Germinal center (tissue), 1 donor: ENCODE measurements at regions not wholly inside any gene's neighbourhood (a gene's known extent, or its start where the extent isn't known, plus 50 kb on each side); places are given as distances from the start of the nearest gene placed in this dataset.
"Not testable (repeated sequence)": the region's sequence is repeated elsewhere in the genome, so short reads cannot be mapped to it uniquely, and the experiment has no call there.

Source experiments
- DNase-seq: peaks from one replicate; pipeline ENCODE4 v3.0.0; 2012; ENCODE audit warnings: mixed read lengths, low spot score

DNA sequence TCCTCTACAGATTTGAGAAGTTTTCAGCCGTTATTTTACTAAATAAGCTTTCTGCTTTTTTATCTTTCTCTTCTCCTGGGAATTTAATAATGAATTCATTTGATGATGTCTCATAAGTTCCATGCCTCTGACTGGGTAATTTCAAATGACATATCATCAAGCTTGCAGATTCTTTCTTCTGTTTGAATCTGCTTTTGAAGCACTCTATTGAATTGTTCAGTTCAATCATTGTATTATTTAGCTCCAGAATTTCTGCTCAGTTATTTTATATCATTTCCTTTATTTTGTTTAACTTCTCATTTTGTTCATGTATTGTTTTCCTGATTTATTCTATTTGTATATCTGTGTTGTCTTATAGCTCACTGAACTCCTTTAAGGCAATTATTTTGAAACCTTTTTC lies 196.9 kb upstream of the CNTNAP2 start:
- no peak for DNase-seq

DNA sequence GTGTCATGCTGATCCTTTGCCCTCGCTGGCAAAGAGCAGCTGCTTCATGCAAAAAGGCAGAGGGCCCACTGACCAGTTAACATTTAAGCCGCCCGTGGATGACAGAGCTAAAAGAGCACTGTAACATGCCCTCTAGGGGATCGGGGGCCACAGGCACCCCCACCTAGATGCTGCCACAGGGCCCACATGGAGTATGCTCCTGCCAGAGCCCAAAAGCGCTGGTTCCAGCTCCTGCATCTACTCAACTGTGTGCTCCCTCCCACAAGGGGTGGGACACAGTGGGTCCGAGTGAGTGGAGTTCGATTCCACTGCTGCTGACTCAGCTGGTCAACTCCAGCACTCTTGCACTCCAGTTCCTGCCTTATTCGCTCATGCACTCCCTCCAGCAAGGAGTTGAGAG lies 199.8 kb upstream of the CNTNAP2 start:
- DNase-seq = no peak

DNA sequence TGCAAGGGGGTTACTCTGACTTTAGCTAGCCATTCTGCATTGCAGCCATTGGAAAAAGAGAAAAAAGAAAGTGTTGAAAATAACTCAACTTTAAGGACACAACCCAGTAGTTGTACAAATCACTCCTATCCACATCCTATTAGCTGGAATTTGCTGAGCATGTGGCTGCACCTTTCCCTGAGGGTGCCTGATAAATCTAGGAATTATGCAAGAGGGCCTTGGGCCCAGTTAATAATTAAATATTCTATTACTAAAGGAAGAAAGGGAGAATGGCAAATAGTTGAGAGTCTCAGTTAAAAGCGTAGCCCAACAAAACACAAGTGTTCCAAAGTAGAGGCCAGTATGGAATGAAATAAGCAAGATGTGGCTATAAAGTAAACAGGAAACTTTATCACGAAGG lies 200.9 kb upstream of the CNTNAP2 start:
- no peak for DNase-seq

DNA sequence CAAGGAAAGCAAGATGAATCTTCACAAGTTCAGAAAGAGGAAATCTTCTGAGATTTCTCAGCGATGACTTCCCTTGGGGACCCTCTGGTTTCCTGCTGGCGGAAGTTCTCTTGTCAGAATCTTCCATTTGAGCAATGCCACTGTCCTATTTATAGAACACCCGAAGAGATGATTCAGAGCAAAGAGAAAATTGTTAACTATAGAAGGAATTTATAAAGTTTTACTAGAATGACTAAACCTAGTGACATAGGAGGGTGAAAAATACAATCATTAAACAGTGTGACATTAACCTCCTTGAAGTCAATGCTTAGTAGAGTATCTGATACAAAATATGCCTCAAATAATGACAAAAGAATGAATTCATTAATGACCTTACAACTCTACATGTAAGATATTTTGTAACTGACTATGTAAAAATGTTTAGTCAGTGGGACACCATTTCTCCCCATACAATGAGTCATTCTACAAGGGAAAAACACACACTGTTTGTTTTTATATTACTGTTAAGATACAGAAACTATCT lies 206.5 kb upstream of the CNTNAP2 start:
- no peak for DNase-seq

DNA sequence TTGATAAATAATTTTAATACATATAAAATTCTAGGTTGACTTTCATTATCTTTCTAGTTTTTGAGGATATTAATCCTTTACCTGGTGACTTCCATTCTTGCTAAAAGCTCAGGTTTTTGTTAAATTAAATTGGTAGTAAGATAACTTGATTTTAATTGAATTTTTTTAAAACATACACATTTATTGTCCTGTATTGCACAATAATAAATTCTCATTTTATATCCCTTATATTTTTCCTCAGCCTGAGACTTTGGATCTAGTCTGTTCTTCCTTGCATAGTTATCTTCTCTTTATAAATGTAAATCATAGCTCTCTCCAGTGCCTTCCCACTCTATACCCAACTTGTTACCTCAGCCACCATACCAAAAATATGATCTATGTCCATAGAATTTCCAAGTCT lies 212.9 kb upstream of the CNTNAP2 start:
- no peak for DNase-seq

DNA sequence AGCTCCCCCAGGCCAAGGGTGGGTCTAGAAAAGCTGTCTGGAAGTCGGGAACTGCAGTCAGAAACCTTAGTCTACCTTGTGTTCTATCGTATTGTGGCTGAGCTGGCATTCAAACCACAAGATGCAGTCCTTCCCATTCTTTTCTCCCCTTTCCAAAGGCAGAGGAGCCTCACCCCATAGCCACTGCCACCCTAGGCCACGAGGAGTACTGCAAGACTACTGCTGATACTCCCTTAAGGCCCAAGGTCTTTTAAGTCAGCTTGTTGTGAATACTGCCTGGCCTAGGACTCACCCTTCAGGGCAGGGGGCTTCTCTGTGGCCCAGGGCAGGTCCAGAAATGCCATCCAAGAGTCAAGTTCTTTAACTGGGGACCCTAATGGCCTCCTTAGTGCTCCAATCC lies 214.5 kb upstream of the CNTNAP2 start:
- DNase-seq = no peak

DNA sequence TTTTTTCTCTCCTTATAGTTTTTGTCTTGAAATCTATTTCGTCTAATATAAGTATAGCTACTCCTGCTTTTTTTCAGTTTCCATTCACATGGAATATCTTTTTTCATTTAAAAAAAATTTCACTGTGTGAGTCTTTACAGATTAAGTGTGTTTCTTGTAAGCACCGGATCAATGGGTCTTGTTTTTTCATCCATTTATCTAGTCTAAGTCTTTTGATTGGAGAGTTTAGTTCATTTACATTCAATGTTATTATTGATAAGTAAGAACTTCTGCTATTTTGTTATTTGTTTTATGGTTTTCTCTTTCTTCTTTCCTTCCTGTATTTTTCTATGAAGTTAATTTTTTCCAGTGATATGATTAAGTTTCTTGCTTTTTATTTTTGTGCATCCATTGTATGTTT lies 216.7 kb upstream of the CNTNAP2 start:
- no peak for DNase-seq

DNA sequence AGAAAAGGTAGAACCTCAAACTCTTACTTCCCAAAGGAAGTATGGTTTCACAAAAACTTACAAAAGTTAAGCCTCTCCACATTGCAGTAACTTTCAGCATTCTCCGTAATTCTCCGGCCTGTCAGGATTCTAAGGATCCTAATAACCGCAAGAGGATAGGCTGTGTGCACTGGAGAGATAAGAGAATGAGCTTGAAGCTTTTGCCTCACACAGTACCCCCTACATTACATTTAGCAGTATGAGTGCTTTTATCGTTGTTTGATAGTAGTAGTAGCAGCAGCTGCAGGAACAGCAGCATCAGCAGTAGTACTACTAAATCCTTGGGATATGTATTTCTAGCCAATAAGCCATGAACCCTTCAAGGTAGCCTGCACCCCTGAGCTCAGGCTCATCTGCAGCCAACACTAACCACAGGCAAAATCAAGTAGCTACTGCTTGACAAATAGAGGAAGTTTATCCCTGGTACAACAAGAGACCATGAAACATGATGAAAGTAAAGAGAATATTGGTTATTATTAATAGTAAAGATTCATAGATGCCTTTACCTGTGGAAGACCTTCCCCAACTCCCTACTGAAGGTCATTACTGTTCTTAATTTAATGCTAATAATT lies 222.6 kb upstream of the CNTNAP2 start:
- no peak for DNase-seq

DNA sequence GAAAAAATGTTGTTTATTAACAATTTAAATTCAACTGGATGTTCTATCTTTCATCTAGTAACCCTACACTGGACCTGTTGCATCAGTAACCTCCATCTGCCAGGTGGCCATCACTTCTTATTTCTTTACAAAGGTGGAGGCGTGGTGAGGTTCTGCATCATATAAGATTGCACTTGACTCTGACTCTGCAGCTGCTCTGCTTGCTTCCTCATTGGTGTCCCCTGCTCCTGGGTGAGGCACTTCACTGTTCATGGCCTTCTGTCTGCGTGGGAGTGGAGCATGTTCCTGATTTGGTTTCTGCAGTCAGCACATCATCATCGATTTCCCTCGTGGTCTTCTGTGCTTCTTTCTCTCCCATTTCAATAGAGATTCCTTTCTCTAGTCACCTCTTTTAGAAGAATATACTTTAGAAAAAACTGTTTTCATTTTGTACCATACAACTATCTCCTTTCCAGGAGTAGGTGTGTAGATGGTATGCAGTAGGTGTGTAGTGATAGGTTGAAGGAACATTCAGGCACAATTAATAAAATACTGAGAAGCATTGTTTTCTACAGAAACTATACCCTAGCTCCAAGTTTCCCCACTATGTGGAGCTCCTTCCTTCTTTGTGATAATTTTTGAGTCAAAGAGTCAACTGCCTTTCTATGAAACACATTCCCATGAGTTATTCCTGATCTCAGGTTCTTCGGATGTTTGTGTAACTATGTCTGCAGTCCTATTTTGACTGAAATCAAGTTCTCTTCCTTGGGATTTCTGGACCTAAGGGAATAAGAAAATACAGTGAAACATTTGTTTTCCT lies 231.7 kb upstream of the CNTNAP2 start:
- DNase-seq = no peak

DNA sequence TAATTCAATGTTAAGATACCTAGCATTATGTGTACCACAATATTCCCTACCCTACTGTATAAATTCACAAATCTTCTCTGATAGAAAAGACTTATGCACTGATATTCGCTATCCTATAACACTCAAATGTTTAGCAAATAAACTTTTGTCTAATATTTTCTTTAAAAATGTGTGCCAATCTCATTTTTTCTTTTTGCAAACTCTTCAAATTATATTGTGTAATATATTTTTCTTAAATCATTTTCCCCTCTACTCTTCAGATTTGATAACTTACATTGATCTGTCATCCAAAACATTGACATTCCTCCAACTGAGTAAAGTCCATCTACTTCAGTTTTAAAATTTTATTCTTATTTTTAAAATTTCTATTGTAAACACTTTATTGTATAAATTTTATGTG lies 240.2 kb upstream of the CNTNAP2 start:
- DNase-seq = no peak

DNA sequence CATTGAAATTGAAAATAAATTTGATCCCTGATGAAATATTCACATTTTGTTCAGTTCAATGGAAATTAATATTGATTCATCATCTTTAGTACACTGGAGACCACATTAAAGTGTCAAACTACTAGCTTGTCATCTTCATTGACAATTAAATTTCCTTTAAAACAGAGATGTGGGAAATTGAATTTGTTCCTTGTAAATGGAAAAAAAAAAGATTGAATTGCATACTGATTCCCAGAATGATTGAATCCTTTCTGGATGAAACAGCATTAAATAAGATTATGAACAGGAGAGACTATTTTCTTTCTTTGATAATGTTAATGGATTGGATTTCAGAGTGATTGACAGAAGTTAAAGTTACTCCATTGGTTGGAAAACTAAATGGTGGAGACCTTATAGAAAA lies 241.3 kb upstream of the CNTNAP2 start:
- DNase-seq = no peak

DNA sequence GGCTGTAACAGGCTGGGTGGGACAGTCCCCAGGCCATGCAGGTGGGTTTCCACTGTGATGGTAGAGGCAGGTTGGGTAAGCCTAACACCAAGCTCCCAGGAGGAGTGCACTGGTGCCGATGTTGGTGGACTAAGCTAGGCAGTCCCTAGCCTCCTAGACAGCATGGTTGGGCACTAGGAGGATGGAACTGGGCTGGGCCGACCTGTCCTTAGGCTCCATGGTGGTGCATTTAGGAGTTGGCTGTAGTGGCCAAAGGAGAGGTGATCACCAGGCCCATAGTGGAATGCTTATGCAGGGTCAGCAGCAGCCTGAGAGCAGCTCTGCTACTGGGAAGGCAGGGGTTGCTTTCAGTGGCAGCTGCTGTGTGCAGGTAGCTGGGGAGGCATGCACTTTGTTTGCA lies 247.7 kb upstream of the CNTNAP2 start:
- no peak for DNase-seq

DNA sequence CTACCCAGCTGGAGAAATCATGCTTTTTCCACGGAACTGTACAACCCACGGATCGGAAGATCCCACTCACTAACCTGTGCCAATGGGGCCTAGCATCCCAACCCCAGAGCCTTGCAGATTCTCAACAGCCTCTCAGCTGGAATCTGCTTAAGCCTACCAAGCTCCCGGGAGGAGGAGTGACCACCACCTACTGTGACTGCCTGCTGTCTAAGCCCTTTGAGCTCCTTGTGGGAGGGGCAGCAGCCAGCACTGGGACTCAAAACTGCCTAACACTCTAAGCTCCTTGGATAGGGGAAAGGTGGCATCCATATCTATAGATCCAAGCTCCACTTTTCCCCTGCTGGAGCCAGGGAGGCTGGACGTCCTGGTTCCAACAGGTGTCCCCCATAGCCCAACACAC lies 254.4 kb upstream of the CNTNAP2 start:
- no peak for DNase-seq

DNA sequence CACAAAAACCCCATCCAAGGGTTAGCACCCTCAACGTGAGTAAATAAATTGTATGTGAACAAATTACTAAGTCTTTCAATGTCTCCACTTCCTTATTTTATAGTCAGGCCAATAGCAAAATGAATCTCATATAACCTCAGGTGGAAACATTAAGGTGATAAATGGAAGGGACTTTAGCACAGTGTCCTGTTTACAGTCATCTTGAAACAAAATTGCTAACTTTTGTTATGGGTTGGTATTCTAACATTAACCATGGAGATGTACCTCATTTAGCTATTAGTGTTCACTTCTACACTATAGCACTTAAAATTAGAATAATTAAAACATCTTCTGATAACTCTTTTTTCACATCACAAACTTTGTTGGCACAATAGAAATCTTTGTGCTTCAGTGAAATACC lies 255.8 kb upstream of the CNTNAP2 start:
- no peak for DNase-seq

DNA sequence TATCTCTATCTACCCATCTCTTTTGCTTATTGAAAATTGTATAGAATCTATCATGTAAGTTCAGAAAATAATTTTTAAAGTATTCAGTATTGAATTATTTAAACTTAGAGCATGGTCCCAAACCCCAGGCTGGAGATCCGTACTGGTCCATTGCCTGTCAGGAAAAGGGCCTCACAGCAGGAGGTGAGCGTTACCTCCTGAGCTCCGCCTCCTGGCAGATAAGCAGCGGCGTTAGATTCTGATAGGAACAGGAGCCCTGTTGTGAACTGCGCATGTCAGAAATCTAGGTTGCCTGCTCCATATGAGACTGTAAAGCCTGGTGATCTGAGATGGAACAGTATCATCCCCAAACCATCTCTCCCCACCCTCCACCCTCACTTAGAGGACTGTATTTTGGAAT lies 266.0 kb upstream of the CNTNAP2 start:
- DNase-seq = no peak

DNA sequence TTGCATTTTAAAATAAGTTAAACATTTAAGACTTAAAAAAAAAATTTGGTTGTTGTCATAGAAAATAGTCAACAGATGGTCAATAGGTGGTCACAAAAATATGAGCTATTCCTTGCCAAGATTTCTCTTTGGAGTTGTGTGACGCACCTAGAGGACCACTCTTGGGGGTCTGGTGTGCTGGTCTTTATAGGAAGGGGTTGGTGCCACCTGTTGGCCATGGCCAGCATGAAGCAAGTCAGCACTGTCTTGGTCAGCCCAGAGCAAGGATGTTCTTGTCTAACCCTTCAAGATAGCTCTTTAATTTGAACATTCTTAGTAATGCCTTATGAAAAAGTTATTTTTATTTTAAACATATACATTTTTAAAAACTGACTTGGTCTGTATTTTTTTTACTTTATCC lies 267.9 kb upstream of the CNTNAP2 start:
- no peak for DNase-seq

DNA sequence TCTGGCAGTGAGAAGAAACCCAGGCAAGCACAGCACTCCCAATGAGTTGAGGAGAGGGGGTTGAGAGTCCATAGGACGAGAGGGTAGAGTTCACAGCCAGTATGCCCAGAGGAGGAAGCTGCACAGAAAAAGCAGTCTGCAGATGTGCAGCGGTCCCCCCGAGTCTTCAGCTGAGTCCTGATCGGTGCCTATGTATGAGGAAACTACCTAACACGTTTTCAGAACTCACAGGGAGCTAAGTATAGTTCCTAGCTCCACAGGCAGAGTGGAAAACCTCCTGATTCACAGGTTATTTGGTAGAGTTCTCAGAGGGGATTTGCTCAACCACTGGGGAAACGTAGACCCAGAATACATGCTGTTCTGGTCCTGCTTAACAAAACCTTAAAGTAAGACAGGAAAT lies 271.3 kb upstream of the CNTNAP2 start:
- no peak for DNase-seq

DNA sequence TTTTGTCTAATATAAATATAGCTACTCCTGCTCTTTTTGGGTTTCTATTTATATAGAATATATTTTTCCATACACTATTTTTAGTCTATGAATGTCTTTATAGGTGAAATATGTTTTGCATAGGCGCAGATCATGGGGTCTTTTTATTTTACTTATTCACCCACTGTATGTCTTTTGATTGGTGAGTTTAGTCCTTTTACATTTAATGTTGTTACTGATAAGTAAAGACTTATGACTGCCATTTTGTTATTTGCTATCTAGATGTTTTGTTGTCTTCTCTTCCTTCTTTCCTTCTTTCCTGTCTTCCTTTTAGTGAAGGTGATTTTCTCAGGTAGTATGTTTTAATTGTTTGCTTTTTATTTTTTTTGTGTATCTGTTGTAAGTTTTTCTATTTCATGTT lies 276.8 kb upstream of the CNTNAP2 start:
- DNase-seq = no peak

DNA sequence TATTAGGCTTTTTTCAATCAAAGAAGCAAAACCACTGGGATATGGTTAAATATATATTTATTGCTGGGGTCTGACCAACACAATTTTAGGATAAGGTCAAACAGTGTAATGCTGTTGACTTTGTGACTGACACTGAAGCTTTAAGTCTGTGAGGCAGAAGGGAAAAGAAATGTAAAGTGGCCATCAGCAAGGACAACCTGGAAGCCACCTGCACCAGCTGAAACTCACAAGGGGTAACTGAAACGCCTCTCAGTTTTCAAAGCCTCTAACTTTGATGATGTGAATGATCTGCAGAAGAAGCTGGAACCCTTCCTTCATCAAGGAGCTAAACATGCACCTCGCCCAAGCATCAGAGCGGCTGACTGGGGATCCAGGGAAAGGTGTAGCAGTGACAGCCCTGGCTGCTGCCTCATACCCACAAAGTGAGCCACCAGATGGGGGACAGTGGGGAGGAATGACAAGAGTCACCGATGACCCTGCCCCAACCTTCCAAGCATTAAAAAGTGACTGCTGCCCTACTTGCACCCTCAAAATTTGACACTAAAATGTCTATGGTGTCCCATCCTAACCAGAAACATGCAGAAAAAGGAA lies 284.9 kb upstream of the CNTNAP2 start:
- no peak for DNase-seq

DNA sequence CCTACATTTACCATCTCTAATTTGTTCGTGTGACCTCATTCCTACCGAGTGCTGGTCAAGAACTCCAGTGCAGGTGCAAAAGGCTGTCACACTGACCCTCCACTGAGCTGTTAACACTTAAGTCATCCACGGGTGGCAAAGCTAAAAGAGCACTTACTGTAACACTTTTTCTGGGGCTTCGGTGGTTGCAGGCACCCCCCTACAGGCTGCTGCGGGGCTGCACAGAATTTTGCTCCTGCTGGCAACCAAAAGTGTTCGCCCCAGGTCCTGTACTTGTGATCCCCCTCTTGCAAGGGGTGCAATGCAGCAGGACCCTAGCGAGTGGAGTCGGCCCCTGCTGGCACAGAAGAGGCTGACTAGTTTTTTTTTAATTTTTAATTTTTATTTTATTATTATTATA lies 298.9 kb upstream of the CNTNAP2 start:
- no peak for DNase-seq

DNA sequence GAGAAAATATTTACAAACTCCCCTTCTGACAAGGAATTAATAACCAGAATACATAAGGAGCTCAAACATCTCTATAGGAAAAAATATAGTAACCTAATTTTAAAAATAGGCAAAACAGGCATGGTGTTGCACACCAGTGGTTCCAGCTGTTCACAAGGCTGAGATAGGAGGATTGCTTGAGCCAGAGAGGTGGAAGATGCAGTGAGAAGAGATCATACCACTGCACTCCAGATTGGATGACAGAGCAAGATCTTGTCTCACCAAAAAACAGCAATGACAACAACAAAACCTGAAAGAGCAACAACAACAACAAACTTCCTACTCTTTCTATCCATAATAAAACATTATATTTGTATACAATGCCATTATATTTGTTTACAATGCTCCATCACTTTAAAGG lies 304.4 kb upstream of the CNTNAP2 start:
- DNase-seq = no peak

DNA sequence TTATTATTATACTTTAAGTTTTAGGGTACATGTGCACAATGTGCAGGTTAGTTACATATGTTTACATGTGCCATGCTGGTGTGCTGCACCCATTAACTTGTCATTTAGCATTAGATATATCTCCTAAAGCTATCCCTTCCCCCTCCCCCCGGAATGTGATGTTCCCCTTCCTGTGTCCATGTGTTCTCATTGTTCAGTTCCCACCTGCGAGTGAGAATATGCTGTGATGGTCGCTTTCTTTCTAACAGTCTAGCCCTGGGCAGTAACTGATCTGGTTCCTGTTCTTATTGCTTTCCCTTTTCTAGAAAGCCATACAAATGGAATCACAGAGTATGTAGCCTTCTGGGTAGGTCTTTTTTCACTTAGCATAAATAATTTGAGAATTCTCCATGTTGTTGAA lies 311.1 kb upstream of the CNTNAP2 start:
- not testable (repeated sequence) for DNase-seq

DNA sequence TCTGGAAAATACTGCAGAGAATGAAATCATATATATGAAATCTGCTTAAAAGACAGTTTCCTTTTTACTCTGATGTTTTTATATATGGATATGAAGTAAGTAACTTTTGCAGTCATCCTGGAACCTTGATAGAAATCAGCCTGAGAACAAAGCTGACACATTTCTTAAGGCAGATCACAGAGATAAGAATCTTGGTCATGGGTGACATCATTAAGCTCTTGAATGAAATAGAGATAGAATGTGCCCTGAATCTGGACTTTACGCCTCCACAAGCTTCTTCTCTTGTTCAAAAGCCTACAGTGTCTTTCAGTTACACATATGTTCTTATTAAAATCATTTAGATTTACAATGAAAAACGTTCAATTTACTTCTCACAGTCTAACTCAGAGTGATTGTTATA lies 319.1 kb upstream of the CNTNAP2 start:
- no peak for DNase-seq

DNA sequence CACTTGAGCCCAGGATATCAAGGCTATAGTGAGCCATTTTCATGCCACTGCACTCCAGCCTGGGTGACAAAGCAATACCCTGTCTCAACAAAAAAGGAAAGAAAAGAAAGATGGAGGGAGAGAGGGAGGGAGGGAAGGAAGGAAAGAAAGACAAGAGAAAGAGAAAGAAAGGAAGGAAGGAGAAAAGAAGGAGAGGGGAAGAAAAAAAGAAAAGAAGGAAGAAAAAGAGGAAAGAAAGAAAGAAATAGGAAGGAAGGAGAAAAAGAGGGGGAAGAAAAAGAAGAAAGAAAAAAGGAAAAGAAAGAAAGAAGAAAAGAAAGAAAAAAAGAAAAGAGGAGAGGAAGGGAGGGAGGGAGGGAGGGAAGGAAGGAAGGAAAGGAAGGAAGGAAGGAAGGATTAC lies 321.5 kb upstream of the CNTNAP2 start:
- no peak for DNase-seq
